ENCODE measurements at regions not wholly inside any gene's neighbourhood (a gene's known extent, or its start where the extent isn't known, plus 50 kb on each side); places are given as distances from the start of the nearest gene placed in this dataset.

DNA sequence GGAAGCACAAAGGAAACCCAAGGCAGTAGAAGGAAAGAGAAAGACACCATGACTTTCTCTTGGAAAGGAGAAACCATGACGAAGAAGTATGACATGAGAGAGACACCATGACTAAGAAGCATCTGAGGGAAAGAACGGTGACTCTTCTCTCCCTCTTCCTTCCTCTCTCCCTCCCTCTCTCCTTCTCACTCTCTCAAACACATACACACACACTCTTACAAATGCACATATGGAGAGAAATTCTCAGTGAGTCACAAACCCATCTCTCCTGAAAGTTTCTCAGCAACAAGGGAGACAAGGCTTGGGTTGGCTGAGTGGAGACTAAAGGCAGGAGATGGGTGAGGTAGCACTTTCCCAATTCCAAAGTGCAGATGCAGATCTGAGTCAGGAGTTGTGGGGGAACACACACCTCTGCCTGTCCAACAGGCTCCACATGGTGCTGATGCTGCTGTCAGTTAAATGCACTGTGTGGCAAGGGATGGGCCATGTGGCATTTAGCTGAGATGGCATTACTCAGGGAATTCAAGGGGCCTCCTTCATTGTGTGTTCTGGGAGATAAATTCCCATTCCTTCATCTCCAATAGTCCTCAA lies 336.7 kb upstream of the C16orf82 start:
- DNase-seq, result no peak

DNA sequence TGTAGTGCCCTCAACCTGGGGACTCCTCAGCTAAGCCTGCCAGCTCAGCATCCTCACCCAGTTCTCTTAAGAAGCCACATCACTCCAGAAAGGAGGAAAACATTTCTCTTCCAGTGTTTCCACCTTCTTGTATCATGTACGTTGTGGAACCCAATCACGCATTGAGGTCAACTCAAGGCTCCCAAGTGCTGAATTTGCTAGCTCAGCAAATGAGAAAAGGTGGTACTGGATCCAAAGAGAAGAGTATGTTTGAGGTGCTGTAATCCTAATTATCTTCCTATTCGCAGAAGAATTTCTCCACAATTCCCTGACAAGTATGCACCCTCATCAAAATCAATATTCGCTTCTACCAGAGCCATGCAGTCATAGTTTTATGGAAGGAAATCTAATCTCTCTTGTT lies 335.0 kb upstream of the C16orf82 start:
- no peak for DNase-seq

DNA sequence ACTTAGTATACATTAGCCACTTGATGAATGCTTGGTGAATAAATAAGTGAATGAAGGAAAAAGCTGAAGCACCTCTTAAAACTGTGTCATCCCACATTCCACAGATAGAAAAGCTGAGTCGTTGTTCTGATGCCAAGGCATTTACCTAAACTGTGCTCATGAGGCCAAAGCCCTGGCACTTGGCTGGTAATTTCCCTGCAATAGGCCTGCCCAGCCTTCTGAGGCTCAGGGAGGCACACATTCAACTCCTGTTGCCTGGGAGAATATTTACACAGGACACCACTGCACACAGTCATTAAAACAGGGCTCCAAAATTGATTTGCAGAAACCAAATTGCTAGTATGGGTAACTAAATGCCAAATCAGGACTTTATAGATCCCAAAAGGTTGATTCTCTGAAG lies 333.0 kb upstream of the C16orf82 start:
- no peak for DNase-seq

DNA sequence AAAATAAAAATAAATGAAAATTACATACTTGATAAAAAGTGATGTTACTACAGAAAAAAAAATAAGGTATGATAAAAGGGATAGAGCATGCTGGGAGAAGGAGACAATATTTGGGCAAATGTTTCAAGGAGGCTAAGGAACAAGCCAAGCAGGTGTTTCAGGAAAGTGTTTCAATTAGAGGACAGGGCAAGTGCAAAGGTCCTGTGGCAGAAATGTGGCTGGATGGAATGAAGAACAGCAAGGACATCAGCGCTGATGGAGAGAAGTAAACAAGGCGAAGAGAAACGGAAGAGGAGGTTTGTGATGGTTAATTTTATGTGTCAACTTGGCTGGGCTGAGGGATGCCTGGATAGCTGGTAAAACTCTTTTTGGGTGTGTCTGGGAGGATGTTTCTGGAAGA lies 331.2 kb upstream of the C16orf82 start:
- DNase-seq, result no peak

DNA sequence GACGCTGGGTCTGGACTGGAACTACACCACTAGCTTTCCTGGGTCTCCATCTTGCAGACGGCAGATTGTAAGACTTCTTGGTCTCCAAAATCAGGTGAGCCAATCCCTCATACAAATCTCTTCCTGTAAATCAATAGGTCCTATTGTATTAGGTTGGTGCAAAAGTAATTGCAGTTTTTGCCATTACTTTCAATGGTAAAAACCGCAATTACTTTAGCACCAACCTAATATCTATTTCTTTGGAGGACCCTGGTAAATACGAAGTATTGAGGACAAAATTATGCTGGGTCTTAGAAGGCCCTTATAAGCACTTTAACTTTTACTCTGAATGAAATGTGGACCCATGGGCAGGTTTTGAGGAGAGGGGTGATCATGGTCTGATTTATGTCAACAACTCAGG lies 330.6 kb upstream of the C16orf82 start:
- no peak for DNase-seq

DNA sequence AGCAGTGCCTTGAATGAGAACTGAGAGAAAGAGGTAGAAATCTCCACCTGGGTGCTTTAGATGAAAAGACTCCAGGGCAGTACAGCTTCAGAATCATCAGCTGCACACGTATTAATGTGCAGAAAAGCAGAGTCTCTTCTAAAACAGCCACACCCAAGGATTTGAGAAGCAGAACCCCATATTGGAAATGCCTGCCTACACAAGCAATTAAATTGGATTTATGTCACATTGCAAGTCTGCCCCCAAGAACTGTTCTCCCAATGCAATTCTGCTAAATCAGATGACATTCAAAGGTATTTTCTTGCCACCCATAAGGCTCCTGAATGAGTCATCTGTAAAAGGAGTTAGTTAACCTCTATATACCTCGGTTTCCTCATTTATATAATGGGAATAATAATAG lies 326.0 kb upstream of the C16orf82 start:
- DNase-seq, result no peak

DNA sequence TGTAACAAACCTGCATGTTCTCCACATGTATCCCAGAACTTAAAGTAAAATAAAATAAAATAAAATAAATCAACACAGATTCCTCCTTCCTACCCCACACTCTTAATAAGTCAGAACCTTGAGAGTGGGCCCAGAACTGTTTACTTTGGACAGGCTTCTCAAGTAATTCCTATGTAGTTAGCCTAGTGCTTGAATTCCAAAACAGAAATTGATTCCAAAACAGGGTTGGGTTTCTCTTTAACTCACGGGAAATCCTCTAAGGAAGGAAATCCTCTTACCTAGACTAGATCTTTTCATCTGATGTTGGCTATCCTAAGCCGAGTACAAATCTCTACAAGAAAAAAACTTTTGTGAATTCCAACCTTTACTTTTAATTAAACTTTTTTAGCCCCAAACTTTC lies 324.7 kb upstream of the C16orf82 start:
- no peak for DNase-seq

DNA sequence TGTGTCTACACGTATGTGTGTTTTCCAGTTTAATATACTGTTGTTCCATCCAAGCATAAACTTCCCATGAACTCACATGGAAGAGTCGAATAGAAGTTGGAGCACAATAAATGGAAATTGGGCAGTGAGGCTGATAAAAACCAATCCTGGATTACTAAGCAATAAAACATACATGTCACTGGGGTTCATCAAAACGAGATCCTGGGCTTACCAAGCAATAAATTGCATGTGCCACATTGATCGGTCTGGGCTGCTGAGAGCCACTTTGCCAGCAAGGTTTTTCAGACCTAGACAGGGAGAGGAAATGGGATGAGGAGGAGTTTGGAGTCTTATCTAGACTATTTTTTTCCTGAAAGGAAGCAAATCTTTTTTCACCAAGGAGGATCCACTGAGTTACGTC lies 322.3 kb upstream of the C16orf82 start:
- no peak for DNase-seq

DNA sequence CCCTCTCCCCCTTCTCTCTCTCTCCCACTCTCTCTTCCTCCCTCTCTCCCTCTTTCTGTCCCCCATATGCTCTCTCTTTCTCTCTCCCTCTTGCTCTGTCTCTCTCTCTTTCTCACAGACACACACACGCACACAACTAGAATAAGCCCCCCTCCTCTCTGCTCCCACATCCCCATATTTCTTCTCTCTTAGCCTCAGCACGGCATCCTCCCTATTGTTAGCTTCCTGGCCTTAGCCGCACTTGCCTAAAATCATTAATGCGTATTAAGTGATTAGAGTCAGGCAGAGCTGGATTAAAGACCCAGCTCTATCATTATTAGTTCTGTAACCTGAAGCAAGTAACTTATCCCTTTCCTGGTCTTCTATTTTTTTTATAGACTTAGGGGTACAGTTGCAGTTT lies 319.0 kb upstream of the C16orf82 start:
- DNase-seq, result no peak

DNA sequence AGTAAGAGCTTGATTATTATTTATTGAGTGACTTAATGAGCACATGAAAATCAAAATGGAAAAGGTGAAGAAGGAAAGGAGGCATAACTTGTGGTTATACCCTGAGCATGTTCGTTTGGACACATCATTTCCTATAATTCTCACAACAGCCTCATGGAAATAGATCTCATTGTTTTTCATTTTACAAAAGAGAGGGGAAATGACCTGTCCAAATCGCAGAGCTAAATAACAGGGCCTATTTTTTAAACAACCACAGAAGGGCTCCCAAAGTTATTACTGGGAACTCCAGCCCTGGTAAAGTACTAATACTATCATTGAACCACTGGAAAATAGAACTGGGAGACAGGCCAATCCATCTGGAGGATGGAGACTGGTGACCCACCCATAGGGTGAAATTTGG lies 317.7 kb upstream of the C16orf82 start:
- no peak for DNase-seq

DNA sequence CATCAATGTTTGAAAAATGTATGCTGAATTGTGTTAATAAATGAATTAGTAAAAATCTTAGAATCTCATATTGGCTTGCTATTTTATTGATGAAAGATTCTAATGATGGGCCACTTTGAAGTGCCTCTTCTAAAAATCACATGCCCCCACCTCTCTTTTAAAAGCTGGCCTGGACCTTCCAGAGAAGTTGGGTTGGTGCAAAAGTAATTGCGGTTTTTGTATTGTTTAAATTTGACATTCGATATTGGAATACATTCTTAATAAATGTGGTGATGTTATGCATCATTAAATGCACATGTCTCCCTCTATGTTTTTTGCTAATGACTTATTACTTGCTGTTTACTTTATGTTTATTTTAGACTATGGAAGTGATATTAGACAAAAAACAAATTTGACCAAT lies 314.6 kb upstream of the C16orf82 start:
- no peak for DNase-seq

DNA sequence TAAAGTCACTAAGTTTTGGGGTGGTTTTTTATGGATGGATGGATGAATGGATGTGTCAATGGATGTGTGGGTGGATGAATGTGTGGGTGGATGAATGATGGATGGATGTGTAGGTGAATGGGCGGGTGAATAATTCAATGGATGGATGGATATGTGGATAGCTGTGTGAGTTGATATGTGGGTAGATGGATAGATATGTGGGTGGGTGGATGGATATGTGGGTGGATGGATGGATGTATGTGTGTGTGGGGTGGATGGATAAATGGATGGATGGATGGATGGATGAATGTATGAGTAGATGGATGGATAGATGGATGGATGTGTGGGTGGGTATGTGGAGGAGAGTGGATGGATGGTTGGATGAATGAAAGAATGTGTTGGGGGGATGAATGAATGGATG lies 310.1 kb upstream of the C16orf82 start:
- DNase-seq, result no peak

DNA sequence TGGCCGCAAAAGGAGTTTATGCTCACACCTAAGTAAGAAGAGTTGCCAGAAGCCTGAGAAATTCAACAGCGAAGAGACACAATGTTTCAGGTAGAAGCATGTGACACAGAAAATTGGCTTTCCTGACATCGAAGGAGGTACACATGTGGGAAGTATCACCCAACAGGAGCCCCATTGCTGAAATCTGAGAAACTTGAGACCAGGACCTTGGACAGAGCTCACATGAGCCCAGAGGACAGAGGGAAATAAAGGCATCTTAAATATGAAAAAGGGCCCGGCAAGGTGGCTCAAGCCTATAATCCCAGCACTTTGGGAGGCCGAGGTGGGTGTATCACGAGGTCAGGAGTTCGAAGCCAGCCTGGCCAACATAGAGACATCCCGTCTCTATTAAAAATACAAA lies 304.1 kb upstream of the C16orf82 start:
- DNase-seq, result no peak

DNA sequence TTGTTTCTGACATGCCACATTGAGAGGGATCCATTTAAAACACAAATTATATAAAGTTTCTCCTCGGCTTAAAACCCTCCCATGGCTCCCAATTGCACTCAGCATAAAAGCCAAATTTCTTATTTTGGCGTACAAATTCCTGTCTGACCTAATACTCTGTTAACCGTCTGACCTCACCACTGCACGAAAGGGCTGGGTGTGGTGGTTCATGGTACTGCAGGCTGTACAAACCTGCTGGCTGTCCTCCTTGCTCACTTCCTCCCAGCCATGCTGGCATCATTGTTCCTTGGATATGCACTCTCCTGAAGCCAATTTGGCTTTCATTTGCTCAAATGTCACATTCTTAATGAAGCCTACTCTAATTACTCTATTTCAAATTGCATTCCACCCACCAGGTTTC lies 301.6 kb upstream of the C16orf82 start:
- peak; percentile 15 for DNase-seq

DNA sequence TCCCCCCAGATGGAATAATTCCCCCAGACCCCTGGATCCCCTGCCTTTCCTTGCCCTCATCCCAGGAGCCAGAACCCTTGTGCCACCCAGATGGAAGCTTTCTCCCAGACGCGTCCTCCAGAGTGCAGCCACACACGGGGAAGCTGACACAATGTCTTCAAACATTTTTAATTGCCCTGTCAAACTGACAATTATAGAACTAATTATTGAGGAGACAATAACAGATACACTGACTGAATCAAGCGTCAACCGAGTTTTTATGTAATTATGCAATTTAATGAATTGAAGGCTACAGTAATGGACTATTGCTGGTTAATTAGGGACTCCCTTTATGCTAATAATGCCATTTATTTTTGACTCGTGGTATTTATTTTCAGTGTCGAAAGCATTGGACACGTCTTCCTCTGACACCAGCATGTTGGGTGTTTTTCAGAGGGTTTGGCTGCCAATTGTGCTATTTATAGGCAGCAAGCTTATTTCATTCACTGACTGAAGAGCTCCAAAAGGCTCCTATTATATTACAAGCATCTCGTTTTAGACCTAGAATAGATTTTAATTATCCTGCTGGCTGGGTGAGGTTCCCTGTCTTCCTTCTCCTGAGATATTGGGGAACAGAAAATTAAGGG lies 298.2 kb upstream of the C16orf82 start:
- no peak for DNase-seq

DNA sequence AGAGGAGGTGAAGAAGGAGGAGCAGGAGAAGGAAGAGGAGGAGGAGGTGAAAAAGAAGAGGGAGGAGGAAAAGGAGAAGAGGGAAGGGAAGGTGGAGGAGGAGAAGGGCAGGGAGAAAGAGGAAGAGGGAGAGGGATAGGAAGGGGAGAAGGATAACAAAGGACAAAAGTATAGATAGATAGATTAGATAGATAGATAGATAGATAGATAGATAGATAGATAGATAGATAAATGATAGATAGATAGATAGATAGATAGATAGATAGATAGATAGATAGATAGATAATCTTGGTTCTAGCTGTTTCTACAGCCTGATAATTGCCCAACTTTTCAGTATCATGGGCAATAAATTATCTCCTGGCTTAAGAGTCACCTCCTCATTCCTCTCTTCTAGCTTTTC lies 296.2 kb upstream of the C16orf82 start:
- no peak for DNase-seq

DNA sequence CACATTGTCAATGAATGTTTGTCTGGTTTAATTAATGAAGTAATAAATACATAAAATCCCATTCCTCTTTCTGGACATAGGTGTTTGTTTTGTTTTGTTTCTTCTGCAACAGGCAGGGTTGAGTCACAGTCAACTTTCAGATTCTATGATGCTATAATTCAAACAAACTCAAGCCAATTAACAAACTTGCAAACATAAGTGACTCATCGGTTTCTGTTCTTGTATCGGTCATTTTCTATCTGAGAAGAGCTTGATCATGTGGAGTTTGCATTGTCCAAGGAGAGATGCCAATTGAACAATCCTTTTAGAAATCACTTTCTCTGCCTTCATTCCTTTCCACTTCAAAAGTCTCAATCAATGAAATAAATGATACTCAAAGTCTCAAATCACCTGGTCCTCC lies 294.2 kb upstream of the C16orf82 start:
- no peak for DNase-seq

DNA sequence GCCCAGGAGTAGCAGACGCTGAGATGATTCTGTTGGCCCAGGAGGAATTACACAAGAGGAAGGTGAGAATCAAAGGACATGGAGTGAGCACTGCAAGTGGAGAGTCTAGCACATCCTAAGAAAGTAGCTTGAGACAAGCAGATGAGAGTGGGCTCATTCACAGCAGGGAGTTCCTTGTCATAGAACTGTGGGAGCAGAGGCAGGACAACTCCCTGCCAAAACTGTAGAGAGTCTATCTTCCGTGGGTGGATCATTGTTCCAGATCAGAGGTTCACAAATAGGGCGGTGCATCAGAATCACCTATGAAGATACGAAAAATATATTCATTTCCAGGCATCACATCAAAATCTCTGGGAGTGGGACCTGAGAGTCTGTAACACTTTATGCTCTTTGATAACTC lies 288.9 kb upstream of the C16orf82 start:
- DNase-seq, result no peak

DNA sequence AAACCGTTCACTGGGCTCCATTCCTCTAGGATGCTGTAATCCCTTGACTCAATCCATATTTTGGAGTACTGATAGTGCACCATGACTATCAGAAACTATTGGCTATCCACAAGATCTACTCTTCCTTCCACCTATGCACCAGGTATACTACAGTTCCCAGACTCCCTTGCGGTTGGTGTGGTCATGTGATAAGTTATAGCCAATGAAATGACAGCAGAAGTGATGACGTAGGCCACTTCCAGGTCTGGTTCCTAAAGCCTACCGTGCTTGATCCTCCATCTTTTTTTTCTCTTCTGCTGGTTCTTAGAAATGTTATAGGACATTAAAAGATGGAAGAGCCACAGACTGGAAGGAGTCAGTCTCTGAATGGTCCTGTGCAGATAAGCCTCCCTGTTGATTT lies 278.8 kb upstream of the C16orf82 start:
- DNase-seq, result no peak

DNA sequence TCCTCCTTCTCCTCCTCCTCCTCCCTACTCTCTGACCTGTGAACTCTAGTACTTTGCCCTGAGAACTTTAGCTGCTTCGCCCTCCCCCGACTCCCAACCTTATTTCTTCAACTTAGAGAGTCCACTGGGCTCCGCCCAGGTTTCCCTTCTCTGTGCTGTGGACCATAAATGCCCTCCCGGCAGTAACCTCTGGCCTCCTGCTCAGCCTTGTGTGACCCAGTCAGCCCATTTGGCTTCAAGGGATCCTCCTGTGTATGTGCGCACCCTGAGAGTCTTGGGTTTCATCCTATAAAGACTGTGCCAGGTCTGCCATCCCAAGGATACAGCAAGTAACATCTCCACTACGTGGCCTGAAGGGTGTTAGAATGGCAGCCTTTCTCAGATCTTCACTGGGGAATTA lies 275.6 kb upstream of the C16orf82 start:
- no peak for DNase-seq

DNA sequence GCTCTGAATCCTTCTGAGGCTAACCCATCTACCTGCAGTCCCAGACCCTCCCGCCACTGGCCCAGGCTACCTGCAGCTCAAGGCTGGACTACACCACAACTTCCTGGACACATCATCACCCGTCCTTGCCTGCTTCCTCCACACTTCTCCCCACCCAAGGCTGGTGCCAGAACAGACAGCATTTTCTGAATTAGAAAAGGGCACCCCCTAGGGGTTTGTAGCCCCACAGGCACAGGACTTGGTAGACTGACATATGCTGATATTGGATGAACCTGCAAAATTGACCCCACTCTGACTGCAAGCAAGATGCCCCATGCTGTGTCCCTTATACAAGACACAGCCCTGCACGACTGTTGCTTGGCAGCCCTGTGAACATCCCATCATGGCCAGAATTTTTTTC lies 271.5 kb upstream of the C16orf82 start:
- peak; percentile 13 for DNase-seq

DNA sequence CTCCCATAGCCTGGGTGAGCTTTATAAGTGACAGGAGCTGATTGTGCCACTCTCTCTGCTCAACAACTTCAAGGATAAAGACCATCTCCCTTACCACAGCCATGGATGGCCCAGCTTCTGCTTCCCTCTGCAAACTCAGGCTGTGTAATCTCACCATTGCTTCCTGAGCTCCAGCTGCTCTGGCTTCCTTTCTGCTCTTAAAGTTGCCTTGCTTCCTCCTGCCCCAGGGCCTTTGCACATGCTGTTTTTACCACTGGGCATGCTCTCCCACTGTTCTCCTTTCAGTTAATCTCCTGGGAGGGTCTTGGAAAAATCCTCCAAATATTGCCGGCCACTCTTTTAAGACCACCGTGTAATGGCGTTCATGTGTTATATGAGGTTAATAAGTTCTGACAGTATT lies 265.1 kb upstream of the C16orf82 start:
- no peak for DNase-seq

DNA sequence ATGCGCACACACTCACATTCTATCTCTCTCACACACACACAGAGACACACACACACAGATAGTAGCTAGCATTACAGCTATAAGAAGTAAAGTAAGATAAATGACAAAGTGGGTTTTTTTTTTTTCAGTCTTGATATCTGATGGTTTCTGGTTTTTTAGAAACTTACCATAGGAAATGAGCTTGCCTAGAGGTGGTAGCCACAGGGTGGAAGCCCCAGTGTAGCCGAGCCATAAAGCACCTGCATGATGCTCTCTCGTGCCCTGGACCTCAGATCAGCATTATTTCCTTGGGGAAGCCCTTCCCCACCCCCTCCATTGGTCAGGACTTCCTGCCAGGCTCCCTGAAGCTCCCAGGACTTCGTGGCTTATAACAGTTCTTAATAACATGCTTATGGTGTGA lies 264.3 kb upstream of the C16orf82 start:
- no peak for DNase-seq

DNA sequence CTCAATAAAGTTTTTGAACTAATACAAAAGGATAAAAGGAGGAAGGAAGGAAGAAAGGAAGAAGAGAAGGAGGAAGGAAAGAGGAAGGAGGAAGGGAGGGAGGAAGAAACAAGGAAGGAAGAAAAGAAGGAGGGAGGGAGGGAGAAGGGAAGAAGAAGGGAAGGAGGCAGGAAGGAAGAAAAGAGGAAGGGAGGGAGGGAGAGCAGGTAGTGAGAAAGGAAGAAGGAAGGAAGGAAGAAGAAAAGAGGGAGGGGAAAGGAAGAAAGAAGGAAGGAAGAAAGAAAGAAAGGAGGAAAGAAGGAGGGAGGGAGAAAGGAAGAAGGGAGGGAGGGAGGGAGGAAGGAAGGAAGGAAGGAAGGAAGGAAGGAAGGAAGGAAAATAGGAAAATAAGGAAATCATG lies 263.8 kb upstream of the C16orf82 start:
- no peak for DNase-seq

DNA sequence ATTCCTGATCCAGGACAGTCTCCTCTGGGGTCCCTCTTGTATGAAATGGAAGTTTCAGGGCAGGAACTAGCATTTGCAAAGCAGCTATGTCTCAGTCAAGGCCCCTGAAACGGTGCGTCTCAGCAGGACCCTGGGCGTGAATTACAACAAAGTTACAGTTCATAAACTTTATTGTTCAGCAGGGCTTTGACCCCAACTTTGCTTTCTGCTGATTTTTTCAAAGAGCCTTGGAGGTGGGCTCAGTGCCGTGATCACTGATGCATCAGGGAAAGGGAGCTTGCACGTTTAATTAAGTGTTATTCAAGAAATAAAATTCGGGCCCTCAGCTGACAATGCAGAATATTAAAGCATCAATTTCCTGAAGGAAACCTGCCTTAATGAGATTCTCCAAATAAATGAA lies 260.1 kb upstream of the C16orf82 start:
- DNase-seq, result no peak

DNA sequence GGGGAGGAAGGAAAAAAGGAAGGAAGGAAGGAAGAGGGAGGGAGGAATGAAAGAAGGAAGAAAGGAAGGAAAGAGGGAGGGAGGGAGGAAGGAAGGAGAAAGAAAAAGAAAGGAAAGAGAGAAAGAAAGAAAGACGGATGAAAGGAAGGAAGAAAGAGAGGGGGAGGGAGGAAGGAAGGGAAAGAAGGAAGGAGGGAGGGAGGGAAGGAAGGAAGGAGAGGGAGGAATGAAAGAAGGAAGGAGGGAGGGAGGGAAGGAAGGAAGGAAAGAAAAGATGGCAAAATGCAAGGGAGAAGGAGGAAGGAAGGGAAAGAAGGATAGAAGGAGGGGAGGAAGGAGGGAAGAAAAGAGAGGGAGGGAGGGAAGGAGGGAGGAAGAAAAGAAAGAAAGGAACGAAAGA lies 257.3 kb upstream of the C16orf82 start:
- no peak for DNase-seq

All from hematopoietic multipotent progenitor cell treated with erythropoietin and hydrocortisone succinate and interleukin-3 and kit ligand, for 4 days (in vitro differentiated cells).